Epithelial cell of esophagus (primary cell): ENCODE measurements at regions not wholly inside any gene's neighbourhood (a gene's known extent, or its start where the extent isn't known, plus 50 kb on each side); places are given as distances from the start of the nearest gene placed in this dataset.

Source experiments
- DNase-seq: peaks from one replicate; pipeline ENCODE4 v3.0.0; 2010; ENCODE audit warnings: low read depth
- H3K4me3 ChIP-seq: 2 replicates; pipeline ENCODE4 v1.5.1; 2011; ENCODE audit warnings: mild to moderate bottlenecking, low read length, control low read depth
- TF ChIP-seq, protein P1 (sequence below): IDR thresholded peaks from 2 replicates; pipeline ENCODE4 v1.5.1; 2011; ENCODE audit warnings: low read depth, mild to moderate bottlenecking, low read length, control low read depth, inconsistent platforms; ENCODE audit not compliant: insufficient read depth; ENCODE audit errors: missing control alignments

DNA sequence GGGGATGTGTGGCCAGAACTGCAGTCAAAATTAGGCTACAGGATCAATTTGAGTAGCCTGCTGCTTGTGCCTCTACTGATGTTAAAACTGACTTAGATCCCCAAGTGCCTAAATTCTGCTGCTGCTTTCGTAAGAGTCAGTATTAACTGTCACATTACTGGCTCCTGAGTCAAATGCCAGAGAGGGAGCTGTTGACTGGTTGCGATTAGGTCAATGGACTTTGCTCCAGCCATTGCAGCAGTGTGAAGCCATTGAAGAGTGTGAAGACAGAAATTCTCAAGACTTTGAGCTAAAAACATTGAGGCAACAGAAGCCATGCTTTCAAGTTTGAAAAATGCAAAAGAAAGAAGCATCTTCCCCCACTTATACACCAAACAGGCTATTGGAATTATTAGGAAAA is 151.1 kb upstream of the MITF start:
- TF ChIP-seq, protein P1, sequence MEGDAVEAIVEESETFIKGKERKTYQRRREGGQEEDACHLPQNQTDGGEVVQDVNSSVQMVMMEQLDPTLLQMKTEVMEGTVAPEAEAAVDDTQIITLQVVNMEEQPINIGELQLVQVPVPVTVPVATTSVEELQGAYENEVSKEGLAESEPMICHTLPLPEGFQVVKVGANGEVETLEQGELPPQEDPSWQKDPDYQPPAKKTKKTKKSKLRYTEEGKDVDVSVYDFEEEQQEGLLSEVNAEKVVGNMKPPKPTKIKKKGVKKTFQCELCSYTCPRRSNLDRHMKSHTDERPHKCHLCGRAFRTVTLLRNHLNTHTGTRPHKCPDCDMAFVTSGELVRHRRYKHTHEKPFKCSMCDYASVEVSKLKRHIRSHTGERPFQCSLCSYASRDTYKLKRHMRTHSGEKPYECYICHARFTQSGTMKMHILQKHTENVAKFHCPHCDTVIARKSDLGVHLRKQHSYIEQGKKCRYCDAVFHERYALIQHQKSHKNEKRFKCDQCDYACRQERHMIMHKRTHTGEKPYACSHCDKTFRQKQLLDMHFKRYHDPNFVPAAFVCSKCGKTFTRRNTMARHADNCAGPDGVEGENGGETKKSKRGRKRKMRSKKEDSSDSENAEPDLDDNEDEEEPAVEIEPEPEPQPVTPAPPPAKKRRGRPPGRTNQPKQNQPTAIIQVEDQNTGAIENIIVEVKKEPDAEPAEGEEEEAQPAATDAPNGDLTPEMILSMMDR = no peak
- H3K4me3 ChIP-seq = no peak overlapping the region
- no peak for DNase-seq

DNA sequence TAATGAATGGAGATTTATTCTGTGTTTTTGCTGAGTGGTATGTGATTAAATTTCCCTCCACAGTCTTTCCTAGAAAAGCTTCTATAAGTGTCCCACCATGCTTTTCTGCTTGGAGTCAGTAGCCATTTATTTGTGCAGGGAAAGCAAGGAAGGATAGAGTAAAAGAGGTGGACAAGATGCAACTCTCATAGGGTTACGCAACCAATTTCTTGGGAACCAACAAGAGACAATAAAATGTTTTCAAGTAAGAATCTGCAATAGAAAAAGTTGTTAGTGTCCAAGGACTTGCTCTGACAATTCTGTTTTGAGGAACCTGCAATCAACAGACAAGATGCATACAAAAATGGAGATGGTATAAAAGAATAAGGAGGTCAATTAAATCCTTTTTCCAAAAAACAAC is 153.8 kb upstream of the MITF start:
- no peak overlapping the region for H3K4me3 ChIP-seq
- no peak for DNase-seq

DNA sequence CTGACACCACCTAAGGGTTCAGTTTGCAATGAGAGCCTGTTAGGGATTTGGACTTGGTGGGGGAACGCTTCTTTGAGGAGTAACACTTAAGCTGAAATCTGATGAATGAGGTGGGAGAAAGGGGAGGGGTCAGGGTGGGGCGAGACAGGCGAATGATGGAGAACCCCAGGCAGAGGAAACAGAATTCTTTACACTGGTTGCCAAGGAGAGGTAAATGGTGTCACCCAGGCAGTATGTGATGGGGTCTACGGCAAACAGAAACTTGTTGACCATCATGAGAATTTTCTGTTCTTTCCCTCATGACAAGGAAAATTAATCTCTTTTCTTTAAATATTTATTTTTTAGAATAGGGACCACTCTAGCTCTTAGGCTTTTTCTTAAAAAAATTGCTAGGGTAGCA is 157.2 kb upstream of the MITF start:
- no peak overlapping the region for H3K4me3 ChIP-seq
- DNase-seq = no peak
- TF ChIP-seq, protein P1 = no peak

More for the DNA sequence above, 153.8 kb upstream of the MITF start:
- TF ChIP-seq, protein P1 = no peak

DNA sequence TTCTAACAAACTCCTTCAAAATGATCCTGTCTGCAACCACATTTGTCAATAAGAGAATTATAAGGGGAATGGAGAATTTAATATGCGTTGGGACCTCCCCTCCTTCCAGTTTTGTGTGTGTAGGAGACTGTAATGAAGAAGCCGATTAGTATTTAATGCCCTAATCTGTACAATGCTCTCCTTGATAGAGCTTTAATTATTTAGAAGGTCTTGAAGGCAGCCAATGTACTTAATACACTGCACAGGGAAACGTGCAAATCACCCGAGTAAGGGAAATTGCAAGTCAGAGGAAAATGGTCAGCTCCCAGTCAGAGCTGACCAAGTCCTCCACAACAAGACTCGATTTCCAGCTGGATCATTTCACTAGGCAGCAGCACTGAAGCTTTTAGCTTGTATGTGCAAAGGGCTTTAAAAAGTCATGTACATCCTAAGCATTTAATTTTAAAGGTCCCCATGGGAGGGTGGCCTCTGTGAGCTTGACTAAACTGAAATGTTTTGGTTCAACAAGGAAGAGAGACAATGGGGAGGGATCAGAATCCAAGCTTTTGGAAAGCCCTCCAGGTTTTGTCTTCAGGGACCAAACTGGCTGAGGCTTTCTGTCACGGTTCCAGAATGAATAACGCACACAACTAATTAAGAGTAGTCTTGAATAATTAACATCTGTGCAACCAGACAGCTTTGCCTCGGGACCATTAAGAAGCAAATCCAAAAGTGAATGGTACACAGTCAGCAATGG is 159.8 kb upstream of the MITF start:
- no peak for DNase-seq
- H3K4me3 ChIP-seq = no peak overlapping the region
- TF ChIP-seq, protein P1 = no peak

DNA sequence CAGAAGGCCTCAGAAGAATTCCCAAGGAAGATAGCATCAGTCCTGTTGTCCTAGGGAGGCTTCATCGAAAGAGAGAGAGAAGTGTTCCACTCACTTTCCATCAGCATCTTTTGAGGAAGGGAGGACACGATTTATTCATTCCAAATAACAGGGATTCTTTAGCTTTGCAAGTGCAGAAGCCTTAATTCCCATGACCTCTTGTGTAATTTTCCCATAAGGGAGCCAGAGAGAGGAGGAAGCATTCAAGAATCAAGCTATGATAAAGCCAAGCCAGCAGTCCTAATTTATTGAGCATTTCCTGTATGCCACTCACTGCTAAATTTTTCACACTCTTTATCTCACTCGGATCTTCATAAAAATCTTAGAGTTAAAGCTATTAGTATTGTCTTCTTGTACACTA is 169.7 kb upstream of the MITF start:
- no peak overlapping the region for H3K4me3 ChIP-seq
- TF ChIP-seq, protein P1 = no peak
- no peak for DNase-seq

DNA sequence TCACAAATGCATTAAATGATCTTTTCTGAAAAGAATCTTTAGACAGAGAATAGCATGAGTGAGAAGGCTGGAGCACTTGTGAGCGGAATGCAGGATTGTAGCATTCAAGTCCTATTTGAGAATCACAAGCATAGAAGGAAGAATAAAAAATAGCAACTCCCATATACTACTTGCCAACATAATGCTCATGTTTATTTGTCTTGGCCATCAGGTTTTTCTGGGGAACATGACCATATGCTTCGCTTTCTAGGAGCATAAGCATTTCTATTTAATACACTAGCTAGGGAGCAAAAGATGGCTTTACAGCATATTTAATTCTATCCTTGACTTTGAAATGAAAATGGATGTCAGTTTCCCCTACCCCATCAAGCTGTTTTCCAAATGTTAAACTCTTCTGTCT is 170.3 kb upstream of the MITF start:
- no peak overlapping the region for H3K4me3 ChIP-seq
- no peak for DNase-seq
- TF ChIP-seq, protein P1 = no peak

DNA sequence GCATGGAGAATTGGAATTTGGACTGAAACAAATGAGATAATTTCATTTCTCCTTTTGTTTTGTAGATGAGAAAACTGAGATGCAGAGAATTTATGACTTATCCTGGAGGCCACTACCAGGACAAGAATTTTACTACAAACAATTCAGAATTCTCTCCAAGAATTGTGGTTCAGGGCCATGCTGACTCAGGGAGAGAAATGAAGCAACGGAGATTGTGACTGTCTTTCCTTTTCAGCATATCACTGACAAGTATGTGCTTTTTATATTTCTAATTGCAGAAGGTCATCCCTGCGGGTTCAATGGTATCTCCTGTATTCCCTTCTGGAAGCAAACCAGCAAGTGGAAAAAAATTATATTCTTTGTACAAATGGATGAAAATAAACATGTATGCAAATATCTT is 170.8 kb upstream of the MITF start:
- no peak for DNase-seq
- TF ChIP-seq, protein P1 = no peak
- no peak overlapping the region for H3K4me3 ChIP-seq
